ENCODE measurements at regions not wholly inside any gene's neighbourhood (a gene's known extent, or its start where the extent isn't known, plus 50 kb on each side); places are given as distances from the start of the nearest gene placed in this dataset.

DNA sequence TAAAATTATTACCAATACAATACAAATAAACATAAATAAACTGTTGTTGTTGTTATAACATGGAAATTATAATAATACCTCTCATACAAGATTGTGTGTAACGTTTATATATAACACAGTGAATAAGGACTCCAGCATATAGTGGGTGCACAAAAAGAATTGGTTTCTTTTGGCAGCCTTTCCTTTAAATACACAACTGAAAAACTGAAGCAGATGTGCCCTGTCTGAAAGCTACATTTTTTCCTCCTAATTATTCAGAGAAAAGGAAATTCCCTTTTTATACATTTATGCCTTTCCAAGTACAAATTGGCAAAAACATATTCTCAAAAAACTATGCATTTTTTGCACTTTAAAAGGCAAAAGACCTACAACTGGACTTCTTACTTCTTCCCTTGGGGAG lies 928.9 kb upstream of the NR2F2 start:
- no peak for TF ChIP-seq EZH2 (IDR thresholded peaks at IDR 0.05; ENCODE audit: borderline replicate concordance, low read depth, low read length, poor library complexity, severe bottlenecking)
- TF ChIP-seq, protein P1, sequence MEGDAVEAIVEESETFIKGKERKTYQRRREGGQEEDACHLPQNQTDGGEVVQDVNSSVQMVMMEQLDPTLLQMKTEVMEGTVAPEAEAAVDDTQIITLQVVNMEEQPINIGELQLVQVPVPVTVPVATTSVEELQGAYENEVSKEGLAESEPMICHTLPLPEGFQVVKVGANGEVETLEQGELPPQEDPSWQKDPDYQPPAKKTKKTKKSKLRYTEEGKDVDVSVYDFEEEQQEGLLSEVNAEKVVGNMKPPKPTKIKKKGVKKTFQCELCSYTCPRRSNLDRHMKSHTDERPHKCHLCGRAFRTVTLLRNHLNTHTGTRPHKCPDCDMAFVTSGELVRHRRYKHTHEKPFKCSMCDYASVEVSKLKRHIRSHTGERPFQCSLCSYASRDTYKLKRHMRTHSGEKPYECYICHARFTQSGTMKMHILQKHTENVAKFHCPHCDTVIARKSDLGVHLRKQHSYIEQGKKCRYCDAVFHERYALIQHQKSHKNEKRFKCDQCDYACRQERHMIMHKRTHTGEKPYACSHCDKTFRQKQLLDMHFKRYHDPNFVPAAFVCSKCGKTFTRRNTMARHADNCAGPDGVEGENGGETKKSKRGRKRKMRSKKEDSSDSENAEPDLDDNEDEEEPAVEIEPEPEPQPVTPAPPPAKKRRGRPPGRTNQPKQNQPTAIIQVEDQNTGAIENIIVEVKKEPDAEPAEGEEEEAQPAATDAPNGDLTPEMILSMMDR (conservative IDR thresholded peaks at IDR 0.05; ENCODE audit: low read depth, low read length) = no peak
